OCI-M2 (cell line): ENCODE measurements at regions not wholly inside any gene's neighbourhood (a gene's known extent, or its start where the extent isn't known, plus 50 kb on each side); places are given as distances from the start of the nearest gene placed in this dataset.
"Not testable (repeated sequence)": the region's sequence is repeated elsewhere in the genome, so short reads cannot be mapped to it uniquely, and the experiment has no call there.

ENCODE experiments used
- DNase-seq: peaks from one replicate; lab custom pipeline; 2025; ENCODE audit not compliant: unreplicated experiment; lab: John Stamatoyannopoulos, UW

- DNase-seq, result no peak
These were observed 175.6 kb downstream of the TMEM161B start for GRCh38 chr5:88092958-88093605.

- no peak for DNase-seq
These were observed 176.3 kb downstream of the TMEM161B start for GRCh38 chr5:88092358-88092757.

GRCh38 chr5:88090506-88090905 is 178.1 kb downstream of the TMEM161B start:
- DNase-seq, result no peak

GRCh38 chr5:88089719-88090390 is 178.8 kb downstream of the TMEM161B start:
- DNase-seq, result no peak

- DNase-seq, result no peak
These were observed 183.2 kb downstream of the TMEM161B start for GRCh38 chr5:88085462-88085861.

GRCh38 chr5:88081877-88082276 is 186.8 kb downstream of the TMEM161B start:
- DNase-seq, result no peak

GRCh38 chr5:88063813-88064212 is 204.8 kb downstream of the TMEM161B start:
- no peak for DNase-seq

GRCh38 chr5:88060194-88060593 is 208.5 kb downstream of the TMEM161B start:
- no peak for DNase-seq

- DNase-seq, result no peak
These were observed 210.0 kb downstream of the TMEM161B start for GRCh38 chr5:88058625-88059024.

GRCh38 chr5:88052468-88052867 is 216.2 kb downstream of the TMEM161B start:
- not testable (repeated sequence) for DNase-seq

- no peak for DNase-seq
These were observed 217.5 kb downstream of the TMEM161B start for GRCh38 chr5:88051148-88051547.

GRCh38 chr5:88049737-88050136 is 218.9 kb downstream of the TMEM161B start:
- DNase-seq, result no peak

- DNase-seq, result no peak
These were observed 219.5 kb downstream of the TMEM161B start for GRCh38 chr5:88049156-88049555.

GRCh38 chr5:88045931-88046461 is 222.6 kb downstream of the TMEM161B start:
- DNase-seq, result no peak

- DNase-seq, result no peak
These were observed 223.5 kb downstream of the TMEM161B start for GRCh38 chr5:88045165-88045564.

- no peak for DNase-seq
These were observed 234.1 kb downstream of the TMEM161B start for GRCh38 chr5:88034520-88034919.

- no peak for DNase-seq
These were observed 235.5 kb downstream of the TMEM161B start for GRCh38 chr5:88033191-88033590.

- DNase-seq, result no peak
These were observed 239.6 kb downstream of the TMEM161B start for GRCh38 chr5:88029011-88029410.

GRCh38 chr5:88021141-88021540 is 247.5 kb downstream of the TMEM161B start:
- DNase-seq, result no peak

- not testable (repeated sequence) for DNase-seq
These were observed 253.7 kb downstream of the TMEM161B start for GRCh38 chr5:88014984-88015383.

- no peak for DNase-seq
These were observed 267.8 kb downstream of the TMEM161B start for GRCh38 chr5:88000877-88001276.

- DNase-seq, result no peak
These were observed 271.0 kb downstream of the TMEM161B start for GRCh38 chr5:87997662-87998061.
